Hematopoietic multipotent progenitor cell treated with erythropoietin and hydrocortisone succinate and interleukin-3 and kit ligand, for 15 days (in vitro differentiated cells): ENCODE measurements at regions not wholly inside any gene's neighbourhood (a gene's known extent, or its start where the extent isn't known, plus 50 kb on each side); places are given as distances from the start of the nearest gene placed in this dataset.
"Not testable (repeated sequence)": the region's sequence is repeated elsewhere in the genome, so short reads cannot be mapped to it uniquely, and the experiment has no call there.

ENCODE experiments used
- DNase-seq: peaks from one replicate; pipeline ENCODE4 v3.0.0-alpha.2; 2015; ENCODE audit warnings: low spot score

DNA sequence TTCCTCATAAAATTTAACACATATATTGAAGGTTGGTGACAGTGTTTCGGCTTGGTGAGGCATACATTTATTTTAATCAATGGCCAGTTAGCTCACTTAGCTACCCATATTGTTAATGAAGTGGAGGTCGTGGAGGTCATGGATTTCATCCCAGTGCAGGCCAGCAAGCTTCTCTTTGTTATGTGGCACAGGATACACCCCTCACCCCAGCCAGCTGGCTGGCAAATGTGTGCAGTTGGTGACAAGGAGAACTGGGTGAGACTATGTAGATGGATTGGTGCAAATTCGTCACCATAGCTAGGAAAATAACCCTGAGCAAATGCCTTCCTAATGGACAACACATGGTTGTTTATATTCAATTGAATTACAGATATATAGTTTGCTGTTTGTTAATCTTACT, 50.5 kb upstream of the FOXP2 start:
- DNase-seq: no peak

DNA sequence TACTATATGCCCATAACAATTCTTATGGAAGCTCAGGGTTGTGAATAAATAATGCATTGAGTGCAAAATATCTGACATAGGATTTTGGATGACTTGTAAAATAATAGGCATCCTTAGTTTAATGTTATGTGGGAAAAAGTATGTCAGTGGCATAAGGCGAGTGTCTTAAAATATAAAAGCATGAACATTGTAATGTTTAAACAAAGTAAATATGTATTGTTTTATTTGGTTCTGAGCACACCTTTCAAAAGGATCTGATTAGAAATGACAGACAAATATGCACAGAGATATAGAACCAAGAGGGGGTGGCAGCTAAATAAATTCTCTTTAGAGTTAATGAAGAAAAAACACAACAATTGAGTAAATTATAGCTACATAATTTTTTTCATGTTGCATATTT, 51.3 kb upstream of the FOXP2 start:
- DNase-seq: no peak

DNA sequence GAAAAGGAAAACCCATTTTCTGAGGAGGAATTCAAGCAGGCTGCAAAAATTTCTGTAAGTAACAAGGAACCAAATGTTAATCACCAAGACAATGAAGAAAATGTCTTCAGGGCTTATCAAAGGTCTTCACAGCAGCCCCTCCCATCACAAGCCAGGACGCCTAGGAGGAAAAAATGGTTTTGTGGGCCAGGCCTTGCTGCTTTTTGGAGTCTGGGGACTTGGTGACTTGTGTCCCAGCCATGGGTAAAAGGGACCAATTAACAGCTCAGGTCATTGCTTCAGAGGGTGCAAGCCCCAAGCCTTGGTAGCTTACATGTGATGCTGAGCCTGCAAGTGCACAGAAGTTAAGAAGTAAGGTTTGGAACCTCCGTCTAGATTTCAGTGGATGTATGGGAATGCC, 55.7 kb upstream of the FOXP2 start:
- DNase-seq: no peak

DNA sequence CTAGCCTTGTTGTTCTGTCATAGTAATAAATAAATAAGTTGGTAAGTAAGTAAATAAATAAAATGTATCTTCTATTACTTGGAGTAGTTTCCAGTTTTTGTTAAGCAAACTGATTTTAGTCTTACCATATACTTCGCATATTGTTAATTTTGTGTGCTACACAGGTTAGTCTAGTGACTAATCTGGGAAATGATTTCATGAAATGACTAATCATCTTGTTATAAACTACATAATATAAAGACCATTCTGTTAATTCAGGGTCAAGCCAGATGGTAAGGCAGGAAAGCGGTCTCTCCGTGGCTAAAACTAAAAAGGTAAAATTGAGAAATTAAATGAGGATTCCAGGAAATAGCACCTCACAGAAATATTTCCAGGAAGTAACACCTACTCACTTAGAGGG, 58.5 kb upstream of the FOXP2 start:
- DNase-seq: no peak

DNA sequence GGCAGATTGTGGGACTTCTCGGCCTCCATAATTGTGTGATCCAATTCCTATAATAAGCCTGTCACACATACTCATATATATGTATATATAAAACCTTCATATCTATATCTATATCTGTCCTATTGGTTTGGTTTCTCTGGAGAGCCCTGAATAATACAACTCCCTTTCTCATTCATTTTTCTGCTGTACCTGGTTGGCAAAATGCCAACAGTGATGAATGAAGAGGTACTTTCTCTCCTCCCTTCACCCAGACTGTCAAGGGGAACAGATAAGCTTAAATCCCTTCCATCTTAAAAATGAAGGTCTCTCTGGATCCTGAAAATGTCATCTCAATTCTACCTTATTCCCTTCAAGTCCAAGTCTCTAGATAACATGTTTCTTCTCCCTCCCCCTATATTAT, 60.3 kb upstream of the FOXP2 start:
- no peak for DNase-seq

DNA sequence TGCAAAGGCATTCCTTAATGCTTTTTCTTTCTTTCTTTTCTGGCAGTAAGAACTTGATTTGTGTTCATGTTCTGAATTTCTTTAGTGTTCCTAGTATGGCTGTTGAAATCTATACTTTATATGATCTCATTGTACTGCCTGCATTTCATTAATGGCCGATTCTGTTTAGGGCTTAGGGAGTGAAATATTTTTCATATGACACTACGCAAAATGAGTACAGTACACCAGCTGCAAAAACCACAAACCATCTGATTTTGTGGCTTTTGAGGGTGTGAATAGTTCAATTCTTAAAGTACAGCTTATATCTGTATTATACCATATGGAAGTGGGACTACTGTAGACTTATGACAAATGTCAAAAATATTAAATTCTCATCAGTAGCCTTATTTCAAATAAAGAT, 69.1 kb upstream of the FOXP2 start:
- DNase-seq: no peak

DNA sequence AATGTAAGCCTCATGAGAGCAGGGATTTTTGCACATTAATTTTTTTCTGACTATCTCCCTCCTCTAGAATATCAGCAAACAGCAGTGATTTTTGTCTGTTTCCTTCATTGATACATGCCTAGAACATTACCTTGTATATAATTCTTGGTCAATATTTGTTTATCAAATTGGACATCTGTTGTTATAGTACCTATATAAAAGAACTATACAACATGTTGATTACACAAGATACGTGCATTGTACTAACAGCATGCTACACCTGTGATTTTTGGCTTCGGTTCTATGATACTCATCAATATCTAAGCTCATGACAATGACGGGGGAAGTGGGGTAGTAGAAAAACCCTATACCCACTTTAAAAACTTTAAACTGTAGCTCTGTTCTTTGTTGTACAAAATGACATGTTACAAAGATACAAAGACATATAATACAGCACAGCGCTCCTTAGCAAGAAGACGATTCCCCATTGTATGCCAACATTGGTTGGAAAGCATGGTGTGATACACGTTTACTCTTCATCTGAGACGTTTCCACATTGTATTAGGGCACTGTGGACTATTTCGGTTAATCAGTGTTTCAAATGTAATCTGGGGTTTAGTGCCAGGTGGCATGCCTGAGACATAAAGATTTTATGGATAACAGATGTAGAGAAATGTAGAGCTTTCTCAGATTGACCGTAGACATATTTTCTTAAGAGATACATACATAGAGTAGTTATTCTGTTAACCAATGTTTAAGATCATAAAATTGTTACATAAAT, 70.5 kb upstream of the FOXP2 start:
- no peak for DNase-seq

DNA sequence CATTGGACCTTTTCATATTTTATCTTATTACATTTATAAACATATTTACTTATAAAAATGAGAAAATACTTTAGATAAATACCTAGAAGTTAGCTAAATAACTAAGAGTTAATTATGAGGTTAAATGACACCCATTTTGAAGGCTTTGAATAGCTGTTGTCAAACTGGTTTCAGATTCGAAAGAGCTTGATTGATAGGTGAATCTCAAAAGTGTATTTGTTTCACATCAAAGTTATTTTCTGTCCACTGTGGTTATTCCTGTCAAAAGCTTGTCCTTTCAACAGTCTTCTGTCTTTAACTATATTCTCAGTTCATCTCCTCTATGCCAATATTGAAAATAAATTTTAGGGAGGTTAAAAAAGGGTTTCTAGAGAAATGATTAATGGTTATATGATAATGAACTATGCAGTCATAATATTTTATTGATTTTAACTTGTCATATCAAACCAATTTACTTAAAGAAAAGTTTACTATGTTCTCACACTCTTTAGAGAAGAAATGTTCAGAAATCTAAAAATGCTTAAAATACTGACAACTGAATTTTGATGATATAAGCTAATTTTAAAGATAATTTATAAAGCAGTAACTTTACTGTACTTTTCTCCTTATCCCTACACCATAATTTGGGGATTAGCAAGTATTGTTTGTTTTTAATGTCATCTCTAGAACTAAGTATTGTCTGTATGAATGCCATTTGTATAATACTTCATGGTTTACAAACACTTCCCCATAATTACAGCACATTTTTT, 72.0 kb upstream of the FOXP2 start:
- no peak for DNase-seq

DNA sequence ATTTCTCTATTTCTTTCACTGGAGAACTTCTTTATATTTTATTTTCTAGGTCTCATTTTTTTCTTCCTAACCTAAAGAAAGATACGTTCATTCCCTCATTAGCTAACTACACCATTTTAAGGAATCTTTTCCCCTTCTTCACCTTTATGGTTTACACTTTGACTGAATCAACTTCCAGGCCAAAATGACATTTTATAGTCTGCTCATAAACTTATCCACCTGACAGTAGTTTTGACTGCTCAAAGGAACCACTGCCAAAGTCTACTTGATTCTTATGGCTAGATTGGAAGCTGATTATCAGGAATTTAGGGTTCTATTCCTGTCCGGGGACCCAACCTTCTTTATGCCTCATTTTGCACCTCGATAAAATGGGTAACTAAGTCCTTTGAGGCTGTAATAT, 73.0 kb upstream of the FOXP2 start:
- DNase-seq: no peak

DNA sequence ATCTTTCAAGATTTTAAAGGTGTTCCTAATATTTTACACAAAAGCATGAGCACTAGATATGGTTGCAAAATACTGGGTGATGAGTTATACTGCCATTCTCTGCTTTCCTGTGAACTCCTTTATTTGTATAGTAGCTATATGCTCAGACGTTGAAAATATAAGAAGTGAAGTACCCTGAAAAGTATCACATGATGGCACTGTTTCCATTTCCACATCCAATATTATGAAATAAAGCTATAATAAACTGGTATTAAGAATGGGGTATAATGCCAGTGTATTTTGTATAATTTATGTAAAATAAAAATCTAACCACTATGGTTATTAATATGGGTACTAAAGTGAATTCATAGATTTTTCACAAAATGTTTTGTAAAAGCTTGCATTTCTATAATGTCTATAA, 79.6 kb upstream of the FOXP2 start:
- no peak for DNase-seq

DNA sequence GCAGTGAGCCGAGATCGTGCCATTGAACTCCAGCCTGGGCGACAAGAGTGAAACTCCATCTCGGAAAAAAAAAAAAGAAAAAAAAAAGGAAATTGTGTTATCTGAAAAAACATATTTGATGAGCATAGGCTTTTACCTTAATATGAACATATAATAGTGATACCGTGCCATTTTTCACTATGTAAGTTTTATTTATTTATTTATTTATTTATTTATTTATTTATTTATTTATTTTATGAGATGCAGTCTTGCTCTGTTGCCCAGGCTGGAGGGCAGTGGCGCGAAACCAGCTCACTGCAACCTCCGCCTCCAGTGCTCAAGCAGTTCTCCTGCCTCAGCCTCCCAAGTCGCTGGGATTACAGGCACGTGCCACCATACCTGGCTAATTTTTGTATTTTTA, 85.2 kb upstream of the FOXP2 start:
- DNase-seq: not testable (repeated sequence)

DNA sequence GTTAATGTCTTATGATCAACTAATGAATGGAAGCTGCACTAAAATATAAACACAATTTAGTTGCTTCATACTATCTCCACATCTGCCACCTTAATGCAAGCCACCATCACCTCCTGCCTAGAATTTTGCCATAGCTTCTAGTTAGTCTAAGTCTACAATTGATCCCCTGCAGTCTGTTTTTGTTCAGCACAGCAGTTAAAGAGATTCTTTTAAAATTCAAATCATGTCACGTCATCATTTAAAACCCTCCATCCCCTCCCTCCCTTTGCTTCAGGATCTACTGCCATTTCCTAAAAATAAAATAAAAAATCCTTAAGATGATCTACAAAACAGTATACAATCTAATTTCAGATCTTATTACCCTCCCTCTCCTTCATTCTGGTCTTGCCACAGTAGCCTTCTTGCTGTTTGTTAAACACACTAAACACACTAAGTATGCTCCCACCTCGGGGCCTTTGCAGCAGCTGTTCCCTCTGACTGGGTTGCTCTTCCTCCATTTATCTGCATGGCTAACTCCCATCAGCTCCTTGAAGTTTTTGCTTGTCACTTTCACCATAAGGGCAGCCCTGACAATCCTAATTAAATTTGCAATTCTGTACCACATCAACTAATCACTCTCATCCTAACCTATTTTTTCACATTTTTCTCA, 97.0 kb upstream of the FOXP2 start:
- no peak for DNase-seq

DNA sequence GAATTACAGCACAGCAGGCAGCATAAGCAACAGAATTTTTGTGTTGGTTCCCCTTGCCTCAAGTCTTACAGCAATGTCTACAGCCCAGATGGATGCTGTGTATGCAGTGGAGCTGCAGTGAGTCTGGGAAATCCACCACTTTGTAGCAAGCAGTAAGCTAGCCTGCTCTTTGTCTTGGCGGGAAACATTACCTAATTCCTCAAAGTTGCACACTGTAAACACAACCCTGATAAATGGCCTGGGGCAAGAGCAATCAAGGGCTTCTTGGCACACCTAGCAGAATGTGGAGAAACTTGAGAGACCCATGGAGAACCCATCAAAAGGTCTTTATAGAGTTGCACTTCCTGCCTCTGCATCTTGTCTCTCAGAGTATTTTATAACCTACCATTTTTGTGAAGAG, 102.0 kb upstream of the FOXP2 start:
- DNase-seq: no peak

DNA sequence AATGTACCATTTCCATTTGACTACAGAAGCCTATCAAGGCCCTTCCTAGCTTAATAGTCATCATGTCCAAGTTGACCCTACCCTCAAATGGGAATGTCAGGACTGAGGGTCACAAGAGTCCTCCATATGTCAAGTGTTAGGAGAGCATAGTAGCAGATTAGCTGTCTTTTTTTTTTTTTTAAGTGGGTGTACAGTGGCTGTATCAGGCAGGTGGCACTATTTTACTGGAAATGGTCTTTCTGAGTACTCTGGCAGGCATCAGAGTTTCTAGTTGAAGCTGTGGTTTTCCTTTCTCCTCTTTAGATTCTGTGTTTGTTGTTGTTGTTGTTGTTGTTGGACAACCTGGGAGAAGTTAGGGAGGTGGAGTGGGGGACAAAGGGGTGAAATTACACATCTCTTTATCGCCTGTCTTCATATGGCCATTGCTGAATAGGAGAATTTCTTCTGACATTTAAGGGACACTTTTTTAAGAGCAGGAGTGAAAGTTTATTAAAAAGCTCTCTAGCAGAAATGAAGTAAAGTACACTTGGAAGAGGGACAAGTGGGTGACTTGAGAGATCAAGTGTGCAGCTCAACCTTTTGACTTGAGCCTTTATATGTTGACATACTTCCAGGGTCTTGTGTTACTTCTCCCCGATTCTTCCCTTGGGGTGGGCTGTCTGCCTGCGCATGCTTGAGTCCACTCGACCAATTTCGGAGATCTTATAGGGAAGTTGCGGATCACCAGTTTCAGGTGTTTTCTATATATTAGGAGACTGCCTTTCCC, 104.1 kb upstream of the FOXP2 start:
- DNase-seq: no peak

DNA sequence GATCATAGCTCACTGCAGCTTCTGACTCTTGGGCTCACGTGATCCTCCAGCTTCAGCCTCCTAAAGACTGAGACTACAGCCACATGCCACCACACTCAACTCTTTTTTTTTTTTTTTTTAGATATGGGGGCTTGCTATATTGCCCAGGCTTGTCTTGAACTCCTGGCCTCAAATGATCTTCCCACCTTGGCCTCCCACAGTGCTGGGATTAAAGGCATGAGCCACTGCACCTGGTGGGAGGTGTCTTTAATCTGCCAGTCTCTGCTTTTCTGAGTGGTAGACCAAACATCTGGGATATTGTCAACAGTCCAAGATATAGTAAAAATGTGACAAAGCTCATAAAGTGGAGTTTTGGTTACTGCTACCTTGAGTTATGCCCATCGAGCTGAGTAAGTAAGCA, 104.9 kb upstream of the FOXP2 start:
- DNase-seq: no peak

DNA sequence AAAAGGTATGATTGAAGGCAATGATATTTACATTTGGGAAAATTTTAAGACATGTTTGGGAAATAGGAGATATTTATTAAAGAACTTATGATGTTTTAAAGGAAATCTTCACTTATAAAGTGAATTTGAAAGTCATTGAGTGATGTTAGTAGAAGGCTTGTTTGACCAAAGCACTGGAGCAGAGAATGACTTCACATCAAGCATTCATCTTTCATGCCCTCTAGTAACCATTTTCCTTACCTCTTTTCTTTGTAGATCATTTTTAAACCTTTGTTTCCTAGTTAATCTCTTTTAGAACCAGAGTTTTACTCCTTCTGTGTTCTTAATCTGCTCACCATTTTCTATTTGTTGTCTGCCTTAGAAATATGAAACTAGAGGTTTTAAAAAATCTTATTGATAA, 111.3 kb upstream of the FOXP2 start:
- no peak for DNase-seq

DNA sequence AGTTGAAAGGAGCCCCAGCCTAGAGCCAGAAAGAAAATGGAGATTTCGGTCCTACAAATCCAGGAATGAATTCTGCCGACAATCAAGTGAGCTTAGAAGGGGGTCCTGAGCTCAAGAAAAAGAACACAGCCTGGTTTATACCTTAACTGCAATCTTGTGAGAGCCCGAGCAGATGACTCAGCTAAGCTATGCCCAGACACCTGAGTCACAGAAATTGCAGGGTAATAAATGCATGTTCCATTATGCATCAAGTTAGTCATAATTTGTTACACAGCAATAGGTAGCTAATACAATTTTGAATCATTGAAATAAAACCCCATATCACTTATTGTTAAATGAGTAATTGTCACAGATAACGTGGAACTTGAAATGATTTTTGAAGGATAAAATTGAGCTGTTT, 111.8 kb upstream of the FOXP2 start:
- no peak for DNase-seq

DNA sequence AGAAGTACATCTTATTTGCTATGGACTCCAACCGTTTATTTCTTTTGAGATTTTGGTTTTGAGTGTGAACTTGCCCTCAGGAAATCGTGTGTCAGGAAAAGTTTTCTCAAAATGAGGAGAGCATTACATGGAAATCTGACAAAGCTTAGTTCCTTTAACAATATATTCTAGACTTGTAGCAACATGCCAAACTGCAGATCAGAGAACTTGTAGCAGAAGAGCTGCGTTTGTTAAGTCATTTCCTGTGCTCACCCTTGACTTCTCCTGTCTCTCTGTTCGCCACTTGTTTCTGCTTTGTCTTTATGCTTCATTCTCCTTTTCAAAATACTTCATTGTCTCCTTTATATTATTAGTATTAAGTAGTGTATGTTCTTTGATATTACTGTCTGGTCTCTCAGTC, 116.6 kb upstream of the FOXP2 start:
- DNase-seq: no peak

DNA sequence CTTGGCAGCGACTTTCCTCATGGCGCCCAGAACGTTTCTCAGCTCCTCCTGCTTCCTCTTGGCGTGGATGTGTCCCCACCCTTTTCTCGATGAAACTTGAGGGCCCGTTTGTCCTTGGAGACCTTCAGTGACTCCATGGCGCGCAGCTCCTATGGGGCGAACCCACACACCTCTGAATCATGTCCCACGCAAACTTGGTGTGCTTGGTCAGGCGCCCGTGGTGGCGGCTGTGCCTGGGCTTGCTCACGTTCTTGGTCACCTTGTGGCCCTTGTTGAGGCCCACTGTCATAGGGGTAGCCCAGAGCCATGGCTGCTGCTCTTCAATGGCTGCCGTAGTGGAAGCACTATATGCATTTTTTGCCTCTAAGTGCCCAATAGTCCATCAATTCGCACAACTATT, 117.5 kb upstream of the FOXP2 start:
- no peak for DNase-seq

DNA sequence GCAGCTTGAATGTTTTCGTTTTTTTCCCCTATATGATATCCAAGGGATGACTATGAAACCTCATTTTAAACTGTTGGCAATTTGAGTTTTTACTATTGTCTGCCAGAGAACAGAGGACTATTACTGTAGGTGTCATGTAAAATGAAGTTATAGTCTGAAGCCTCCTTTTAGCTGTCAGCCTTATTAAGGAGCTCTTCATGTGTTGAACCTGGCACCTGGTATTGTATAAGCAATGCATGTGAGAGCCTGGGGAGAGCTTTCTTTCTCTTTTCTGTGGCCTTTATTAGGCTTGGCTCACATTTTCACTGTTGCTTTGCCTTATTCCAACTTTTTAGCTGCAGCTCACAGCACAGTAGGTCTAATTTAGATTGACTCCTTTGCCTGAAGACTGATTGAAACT, 119.1 kb upstream of the FOXP2 start:
- no peak for DNase-seq

DNA sequence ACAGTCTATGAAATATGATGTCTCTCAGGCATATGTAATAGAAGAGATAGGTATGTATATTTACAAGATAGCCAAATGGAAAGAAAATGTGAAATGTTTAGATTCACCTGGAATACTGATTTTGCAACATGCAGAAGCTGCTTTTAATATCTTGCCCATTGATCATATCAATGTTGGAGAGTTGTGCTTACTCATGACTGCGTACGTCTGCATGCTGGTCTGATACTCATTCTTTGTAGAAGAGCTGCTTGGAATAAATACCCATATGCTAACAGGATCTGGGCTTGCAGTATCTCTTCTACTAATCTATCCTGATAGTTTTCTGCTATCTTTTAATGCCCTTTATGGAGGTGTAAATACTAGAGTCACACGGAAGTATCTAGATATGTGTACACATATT, 120.6 kb upstream of the FOXP2 start:
- no peak for DNase-seq

DNA sequence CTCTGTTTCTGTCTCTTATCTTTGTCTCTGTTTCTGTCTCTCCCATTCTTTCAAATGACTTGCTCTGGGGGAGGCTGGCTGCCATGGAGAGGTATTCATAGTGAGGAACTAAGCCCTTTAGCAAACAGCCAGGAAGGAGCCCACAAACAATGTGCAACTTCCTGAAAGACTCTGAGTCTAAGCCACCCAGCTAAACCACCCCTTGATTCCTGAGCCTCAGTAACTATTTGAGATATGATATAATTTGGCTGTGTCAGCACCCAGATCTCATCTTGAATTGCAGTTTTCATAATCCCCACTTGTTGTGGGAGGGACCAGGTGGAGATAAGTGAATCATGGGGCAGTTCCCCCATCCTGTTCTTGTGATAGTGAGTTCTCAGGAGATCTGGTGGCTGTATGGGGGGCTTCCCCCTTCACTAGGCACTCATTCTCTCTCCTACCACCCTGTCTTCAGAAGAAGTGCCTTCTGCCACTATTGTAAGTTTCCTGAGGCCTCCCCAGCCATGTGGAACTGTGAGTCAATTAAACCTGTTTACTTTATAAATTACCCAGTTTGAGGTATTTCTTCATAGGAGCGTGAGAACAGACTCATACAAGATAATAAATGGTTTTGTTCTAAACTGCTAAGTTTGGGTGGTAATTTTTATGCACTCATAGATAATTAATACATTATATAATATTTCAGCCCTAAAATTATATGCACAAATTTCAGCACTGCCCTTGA, 121.2 kb upstream of the FOXP2 start:
- DNase-seq: no peak
